Vagina (tissue), 2 donors: ENCODE measurements at regions not wholly inside any gene's neighbourhood (a gene's known extent, or its start where the extent isn't known, plus 50 kb on each side); places are given as distances from the start of the nearest gene placed in this dataset.

Experiments
- CTCF ChIP-seq, 3 experiments: fragments of 450-650 bp in 2 of 3; fragments of 200-600 bp in 1 of 3; sonication (generic) in 1 of 3; IDR thresholded peaks; one replicate each; pipeline ENCODE4 v1.5.1; 2017 to 2019; ENCODE audit warnings: antibody characterized with exemption in 3 of 3, mild to moderate bottlenecking in 2 of 3, moderate library complexity in 2 of 3
- POLR2A ChIP-seq, 2 donors: fragments of 450-650 bp; IDR thresholded peaks; one replicate each; pipeline ENCODE4 v1.6.1; 2017; ENCODE audit warnings: antibody characterized with exemption in 2 of 2, mild to moderate bottlenecking in 2 of 2, moderate library complexity in 2 of 2

DNA sequence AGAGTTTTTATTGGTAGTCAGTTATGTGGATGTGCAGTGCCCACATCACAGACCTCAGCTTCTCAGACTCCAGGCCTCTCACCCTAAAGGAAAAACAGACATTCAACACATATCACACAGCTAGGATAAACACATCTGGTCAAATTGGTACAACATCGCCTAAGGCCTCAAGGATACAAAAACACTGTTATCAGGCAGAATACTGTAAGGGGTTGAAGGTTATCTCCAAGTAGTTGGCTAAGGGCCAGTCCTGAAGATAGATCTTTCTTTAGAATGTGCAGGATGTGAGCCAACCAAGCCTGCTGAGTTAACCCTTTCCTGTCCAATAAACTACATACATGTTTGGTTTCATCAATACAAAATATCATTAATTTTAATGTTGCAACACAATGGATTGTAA is 308.4 kb upstream of the GJE1 start:
- TF ChIP-seq POLR2A (IDR thresholded peaks at IDR 0.05) (no peak), CTCF (IDR thresholded peaks at IDR 0.05) (no peak)
